ENCODE measurements at regions not wholly inside any gene's neighbourhood (a gene's known extent, or its start where the extent isn't known, plus 50 kb on each side); places are given as distances from the start of the nearest gene placed in this dataset.
"Not testable (repeated sequence)": the region's sequence is repeated elsewhere in the genome, so short reads cannot be mapped to it uniquely, and the experiment has no call there.

DNA sequence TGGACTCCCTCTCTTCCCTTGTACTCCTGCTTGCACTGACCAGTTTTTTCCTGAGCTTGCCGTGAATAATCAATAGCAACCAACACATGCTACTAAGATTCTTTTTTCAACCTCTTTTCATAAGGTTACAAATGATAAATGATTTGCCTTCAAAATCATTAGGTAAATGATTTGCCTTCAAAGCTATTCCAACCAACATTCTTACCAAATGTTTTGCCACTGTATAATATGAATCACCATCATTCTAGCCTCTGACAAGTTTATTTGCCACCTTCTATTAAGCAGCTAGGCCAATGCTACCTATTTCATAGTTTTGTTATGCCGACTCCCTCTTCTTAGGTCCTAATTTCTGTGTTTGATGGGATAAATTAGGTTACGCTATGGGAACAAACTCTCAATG is 385.1 kb downstream of the DTWD2 start:
- DNase-seq: no peak

DNA sequence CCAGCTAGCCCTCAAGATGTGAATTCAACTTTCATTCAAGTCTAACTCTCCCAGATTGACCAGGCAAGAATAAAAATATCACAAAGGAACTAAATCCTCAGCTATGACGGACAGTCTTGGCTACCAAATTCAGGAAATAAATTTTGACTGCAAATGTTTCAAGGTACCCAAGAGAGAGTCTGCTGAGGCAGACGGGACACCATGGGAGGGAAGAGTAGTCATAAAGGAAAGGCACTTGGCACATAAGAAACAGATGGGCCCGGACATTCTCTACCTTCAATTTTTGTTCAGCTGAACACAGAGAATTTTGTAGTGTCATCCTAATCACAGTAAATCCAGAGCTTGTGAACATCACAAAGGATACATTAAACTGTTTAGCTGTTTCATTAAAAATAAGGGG is 390.0 kb downstream of the DTWD2 start:
- no peak for DNase-seq

DNA sequence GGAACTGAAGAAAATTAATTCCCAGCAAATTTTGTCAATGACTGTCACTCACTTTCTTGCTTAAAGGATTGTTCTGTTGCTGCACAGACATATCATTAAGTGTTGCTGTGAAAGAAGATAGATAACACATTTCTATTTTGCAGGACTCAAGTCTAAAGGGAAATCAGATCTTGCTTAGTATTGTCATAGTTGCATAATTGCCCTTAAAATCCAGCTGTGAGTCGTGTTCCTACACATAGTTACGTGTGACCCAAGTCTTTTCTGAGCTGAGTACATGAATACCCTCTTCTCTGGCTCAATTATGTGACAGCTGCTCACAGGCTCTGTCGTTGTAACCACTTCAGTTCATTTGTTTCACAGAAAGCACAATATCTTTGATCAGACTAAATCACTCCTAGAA is 390.8 kb downstream of the DTWD2 start:
- no peak for DNase-seq

DNA sequence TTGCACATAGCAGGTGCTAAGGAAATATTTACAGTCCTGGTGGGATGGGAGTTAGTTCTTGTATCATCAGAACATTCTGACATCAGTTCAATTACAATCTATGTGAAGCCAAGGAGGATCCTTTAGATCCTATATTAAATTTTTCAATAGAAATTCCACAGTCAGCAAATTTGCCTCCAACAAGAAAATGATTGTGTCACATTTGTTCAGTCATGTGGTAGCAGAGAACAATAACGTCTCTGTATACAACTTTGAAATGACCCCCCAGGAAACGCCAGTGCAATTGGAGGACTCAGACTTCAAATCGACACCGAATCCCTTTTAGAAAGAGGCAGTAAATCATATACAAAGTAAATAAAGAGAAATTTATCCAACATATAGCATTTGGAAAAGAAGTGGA is 392.1 kb downstream of the DTWD2 start:
- no peak for DNase-seq

DNA sequence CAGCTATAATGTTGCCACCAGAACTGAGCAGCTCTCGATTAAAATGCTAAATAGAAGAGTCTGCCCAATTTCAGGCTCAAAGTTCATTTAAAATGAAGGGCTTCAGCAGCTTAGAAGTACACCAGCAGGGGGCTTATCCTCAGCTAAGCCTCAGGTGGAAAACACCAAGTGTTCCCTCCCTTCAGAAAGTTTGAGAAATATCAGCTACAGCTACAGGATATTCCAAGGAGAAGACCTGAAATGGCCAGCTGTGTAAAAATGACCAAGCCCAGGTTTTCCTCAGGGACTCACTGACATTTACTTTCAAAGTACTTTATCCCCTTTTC is 395.4 kb downstream of the DTWD2 start:
- DNase-seq: no peak

DNA sequence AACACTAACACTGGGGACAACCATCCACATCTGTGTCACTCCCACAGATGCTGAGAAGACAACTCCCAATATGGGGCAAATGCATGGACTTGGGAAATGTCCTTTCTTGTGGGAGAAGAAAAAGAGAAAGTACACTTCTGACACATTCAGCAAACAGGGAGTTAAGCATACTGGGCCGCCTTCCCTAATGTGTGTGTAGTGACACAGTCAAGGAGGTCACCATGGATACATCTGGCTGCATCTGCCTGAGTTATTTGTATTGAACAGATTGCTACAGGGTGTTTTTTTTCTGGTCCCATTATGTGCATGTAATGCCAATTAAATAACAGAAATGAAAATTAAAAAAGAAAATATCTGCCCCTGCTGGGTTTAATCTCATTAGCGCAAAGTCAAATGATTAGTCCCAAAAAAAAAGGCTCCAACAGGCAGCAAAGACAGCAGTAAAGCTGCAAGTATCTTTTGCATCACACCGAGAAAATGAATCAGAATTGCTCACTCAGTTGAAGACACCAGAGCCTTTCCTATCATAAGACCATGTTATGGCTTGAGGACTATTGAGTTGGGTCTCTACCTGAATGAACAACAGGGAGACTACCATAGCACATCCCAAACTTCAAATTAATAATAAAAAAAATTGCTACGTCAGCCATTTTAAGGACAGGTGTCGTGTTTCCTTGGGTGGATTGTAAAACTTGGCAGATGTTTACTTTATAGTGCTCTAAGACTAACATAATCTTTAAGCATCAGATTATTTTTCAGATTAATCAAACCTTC is 395.9 kb downstream of the DTWD2 start:
- DNase-seq: no peak

DNA sequence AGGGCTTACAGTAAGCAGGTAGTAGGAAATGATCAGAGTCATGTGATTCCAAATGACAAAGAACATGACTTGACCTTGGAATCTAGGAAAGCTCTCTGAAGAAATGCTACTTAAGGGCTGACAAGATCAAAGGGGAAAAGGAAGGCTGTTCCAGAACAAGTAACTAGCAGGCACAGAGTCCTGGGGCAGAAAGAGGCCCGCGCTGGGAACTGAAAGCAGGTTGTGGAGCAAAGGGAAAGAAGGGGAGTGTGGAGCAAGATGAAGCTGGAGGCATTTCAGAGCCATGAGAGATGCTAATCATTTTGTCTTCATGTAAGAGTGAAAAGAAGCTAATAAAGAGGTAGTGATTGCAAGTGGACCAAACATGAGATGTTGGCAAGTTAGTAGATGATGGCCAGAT is 397.5 kb downstream of the DTWD2 start:
- no peak for DNase-seq

DNA sequence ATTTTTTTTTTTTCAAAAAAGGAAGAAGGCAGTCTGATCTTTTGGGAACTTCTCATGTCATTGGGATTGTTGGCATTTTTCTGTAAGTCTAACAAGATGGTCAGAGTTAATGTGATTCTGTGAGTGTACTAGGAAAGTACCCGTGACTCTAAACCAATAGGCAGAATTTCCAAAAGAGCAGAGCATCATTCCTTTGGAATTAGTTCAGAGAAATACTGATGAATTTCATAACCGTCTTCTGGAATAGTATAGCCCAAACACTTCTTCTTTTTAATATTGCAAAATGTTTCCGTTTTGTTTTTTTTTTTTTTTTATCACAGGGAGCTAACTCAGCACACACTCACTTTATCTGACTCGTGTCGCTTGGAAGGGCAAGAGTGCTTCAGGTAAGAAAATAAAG is 407.4 kb downstream of the DTWD2 start:
- no peak for DNase-seq

DNA sequence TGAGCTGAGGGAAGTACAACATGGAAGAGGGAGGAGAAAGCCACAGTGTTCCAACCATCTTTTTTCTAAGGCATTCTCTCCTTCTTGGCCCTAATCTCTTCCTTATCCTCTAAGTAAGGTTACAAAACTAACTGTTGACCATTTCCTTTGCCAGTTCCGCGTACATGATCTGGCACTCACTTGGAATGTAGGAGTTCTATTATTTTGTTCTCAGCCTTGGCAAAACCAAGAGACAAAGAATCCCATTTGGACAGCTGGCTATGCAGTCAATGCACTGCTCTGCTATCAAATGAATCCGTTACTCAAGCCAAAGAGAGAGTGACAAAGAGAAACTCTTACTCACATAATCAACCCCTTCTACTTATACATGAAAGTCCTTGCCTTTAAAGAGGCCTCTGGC is 410.3 kb downstream of the DTWD2 start:
- no peak for DNase-seq

DNA sequence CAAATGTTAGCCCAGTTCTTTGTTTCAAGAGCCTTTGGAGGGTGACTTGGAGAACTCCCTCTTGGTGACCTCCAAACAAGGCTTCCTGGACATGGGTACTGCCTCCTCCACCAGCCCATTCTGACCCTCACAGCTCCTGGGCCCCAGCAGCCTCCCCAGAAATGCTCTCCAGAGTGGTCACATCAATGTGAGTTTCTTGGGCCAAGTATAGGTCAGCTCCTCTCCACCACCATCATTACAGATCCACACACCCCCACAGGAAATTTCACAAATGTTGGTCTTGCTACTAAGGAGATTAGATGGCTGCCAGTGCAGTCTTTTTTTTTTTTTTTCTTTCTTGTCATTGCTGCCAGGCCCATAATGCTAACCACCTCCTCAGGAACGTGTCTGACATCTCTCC is 410.7 kb downstream of the DTWD2 start:
- no peak for DNase-seq

DNA sequence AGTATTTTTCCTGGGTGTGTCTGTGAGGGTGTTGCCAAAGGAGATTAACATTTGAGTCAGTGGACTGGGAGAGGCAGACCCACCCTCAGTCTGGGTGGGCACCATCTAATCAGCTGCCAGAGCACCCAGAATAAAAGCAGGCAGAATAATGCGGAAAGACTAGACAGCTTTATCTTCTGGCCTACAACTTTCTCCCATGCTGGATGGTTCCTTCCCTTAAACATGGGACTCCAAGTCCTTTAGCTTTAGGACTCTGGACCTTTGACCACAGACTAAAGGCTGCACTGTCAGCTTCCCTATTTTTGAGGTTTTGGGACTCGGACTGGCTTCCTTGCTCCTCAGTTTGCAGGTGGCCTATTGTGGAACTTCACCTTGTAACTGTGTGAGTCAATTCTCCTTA is 418.1 kb downstream of the DTWD2 start:
- not testable (repeated sequence) for DNase-seq

DNA sequence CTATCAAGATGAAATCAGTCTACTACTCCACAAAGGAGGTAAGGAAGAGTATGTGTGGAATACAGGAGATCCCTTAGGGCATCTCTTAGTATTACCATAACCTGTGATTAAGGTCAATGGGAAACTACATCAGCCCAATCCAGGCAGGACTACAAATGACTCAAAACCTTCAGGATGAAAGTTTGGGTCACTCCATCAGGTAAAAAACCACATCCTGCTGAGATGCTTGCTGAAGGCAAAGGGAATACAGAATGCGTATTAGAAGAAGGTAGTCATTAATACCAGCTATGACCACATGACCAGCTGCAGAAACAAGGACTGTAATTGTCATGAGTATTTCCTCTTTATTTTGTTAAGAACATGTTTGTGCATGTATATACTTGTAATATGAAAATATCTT is 418.8 kb downstream of the DTWD2 start:
- DNase-seq: not testable (repeated sequence)

DNA sequence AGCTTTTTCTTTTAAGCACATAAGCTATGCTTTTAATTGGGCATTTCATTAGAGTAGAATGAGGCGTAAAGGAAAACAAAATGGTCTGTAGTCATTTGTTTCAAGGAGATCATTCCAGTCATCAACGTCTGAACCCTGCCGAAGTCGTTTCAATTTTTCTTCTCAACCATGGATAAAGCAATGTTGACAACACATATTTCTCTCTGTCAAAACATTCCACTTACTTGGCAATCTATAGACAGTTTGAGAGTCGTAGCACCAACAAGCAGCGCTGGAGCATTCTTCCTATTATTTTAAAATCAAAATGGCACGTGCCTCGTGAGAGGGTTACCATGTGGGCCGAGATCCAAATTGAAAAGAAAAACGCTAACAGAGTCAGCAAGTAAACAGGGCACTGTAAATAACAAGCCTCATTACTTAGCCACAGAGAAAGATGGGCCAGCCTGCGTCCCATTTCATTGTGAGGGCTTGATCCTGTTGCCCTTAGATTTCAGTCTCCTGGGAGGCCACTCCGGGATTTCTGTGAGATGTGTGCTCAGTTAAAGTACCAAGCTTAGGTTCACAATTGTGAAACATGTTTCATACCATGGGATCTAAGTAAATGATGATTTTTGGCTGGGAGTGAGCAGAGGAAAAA is 422.9 kb downstream of the DTWD2 start:
- no peak for DNase-seq

DNA sequence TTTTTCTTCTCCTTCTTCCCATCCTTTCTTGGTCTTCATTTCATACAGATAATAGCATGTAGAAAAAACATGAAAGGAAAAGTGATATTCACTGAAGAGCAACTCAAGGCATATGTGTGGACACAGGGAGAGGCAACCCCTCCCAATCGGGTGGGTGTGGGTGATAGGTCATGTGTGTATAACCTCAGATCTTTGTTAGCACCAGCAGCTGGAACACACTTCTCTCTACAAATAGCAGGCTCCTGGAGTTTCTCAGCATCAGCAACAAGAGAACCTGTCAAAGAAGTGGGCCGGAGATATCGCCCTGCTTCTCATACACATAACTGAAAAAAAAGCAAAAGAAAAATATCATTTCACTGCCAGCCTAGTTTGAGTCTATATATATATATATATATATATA is 426.4 kb downstream of the DTWD2 start:
- DNase-seq: no peak

DNA sequence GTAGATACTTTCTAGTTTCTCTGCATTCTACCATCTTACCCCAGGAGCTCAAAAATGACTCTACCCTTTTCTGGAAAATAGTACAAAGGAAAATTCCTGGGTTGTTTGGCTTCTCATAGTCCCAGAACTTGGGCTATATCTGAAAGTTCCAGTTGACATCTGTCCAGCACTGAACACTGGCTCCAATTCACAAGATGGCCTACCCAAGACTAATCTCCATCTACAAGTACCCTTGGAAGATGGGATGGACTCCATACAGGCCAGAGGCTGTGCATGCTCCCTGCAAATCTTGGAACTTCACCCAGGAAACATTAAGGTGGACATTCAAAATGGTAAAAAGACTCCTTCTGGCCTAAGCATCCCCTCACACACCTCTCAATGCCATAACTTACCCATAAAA is 427.1 kb downstream of the DTWD2 start:
- DNase-seq: no peak

DNA sequence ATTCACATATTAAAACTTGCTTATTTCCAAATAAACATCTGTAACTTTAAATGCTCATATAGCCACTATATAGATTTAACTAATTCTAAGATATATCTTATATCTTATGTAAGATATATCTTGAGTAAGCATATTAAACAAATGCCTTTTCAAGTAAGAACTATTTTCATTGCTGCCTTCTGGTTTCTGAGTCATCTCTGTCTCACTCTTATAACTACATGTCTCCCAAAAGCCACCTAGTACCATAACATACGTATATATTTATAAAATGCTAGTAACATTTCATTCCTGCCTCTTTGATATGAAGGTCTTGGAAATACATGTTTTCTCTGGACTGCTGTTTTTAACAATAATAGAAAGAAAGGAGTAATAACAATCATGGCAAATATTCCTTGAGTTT is 429.5 kb downstream of the DTWD2 start:
- no peak for DNase-seq

DNA sequence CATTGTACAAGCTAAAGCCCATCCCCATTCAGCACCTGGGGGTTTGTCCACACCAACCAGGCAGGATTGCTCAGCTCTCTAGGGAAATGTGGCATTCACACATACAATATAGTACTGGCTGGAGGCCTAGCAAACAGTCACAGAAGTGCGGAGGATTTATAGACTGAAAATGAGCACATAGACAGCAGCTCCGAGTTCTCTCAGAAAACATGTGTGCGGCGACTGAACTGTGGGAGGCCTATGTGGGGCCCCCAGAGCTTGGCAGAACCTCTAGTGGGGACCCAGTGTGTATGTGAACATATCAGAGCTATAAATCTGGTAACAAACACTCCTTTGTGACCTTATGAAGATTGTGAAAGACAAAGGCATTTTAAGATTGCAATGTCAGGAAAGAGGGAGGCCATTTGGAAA is 431.1 kb downstream of the DTWD2 start:
- no peak for DNase-seq

DNA sequence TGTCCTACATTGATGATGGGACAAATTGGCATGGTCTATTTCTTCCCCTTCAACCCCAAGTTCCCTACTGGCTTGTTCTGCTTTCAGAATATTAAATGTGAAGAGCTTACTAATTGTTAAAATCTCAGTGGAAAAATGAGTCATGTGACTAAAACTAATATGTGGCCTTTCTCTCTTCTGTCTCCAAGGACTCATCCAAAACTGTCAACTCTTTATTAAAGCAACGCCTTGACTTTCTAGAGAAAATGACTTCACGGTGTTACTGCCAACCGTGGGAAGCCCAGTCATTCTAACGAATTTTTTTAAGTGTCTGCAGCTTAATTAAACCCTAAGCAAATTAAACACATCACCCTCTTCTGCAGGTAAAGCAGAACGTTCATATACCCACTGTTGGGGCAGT is 431.6 kb downstream of the DTWD2 start:
- DNase-seq: no peak

DNA sequence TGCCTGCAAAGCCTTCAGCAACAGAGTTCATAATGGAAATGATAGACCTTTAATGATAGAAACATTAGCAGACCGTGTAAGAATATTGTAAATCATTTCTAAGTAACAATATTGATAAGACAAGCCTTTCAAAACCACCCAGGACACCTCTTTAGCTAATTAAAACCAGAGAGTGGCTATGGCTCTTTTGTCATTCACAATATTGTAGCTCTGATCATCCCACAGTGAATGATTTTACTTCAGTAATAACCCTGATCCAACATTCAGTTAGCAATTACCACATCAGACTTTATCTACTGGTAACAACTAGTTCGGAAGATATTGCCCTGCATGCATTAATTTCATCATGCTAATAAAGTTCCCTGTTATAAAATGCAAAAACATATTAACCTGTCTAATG is 432.6 kb downstream of the DTWD2 start:
- no peak for DNase-seq

DNA sequence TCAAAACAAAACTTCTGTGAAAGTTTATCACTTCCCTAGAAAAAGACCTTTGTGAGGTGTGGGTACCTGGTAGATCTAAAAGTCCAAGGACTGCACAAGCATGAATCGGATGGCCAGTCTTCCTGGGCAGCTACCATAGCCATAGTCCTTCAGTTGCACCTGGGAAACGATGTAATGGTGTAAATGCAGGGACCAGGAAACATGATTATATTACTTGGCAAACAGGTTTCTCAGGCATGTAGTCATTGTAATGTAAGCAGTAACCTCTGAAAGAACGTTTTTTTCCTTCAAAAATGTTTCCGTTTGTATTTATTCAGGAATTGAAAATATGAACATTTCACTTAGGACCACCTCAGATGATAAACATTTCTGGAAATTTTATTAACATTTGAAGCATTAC is 433.4 kb downstream of the DTWD2 start:
- DNase-seq: no peak

DNA sequence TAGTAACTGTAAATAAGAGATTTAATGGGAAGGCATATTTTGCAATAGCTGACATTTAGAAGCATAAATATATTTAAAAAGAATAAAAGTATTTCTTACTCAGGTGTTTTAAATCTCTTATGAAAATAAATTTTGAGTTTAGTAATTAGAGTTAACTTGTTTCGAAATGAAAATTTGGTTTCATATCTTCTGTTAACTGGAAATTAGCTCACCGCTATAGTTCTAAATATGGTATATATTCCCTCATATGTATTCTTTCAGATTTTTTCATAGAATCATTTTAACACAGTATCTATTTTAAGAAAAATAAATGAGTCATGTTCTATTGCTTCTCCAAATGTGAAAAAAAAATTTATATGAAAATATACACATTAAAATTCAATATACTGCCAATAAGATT is 434.1 kb downstream of the DTWD2 start:
- DNase-seq: no peak

DNA sequence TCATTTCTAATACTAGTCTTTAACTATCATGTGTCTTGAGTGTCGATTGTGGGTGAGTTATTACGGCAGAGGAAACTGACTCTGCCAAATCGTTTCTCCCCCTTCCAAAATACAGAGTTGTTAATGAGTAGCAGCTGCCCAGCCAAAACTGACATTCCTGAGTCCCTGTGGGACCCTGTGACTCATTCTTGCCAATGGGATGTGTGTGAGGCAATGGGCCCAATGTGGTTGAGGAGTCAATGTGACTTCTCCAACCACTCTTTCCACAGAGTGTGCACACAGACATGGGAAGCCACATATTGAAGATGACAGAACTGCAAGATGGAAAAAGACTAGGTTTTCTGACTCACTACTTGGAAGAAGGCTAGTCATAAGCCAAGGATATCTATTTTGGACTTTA is 434.7 kb downstream of the DTWD2 start:
- DNase-seq: no peak

DNA sequence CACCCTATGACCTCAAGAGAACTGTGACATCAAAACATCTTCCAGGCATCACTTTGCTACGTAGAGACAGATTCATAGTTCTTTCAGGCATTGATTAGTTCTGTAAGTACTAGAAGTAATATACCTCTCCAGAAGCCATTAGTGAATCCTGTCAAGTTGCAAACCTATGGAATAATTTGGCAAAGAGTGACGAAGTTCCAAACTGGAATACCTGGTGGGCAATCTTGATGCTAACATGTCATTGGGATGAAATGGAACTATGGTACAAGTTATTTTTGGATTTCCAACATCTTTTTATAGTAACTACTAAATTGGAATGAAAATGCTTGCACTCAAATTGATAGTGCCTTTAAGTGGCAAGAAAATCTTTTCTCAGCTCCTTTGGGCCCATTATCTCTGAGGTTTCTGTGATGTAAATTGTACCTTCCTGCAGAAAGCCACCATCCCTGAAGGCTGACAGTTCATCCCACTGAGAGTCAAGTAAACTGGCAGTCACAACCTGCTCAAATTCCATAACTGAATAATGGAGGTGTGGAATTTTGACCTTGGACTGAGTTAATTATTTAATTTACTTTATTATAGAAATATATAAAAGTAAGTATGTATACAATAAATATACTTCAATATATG is 435.5 kb downstream of the DTWD2 start:
- no peak for DNase-seq

DNA sequence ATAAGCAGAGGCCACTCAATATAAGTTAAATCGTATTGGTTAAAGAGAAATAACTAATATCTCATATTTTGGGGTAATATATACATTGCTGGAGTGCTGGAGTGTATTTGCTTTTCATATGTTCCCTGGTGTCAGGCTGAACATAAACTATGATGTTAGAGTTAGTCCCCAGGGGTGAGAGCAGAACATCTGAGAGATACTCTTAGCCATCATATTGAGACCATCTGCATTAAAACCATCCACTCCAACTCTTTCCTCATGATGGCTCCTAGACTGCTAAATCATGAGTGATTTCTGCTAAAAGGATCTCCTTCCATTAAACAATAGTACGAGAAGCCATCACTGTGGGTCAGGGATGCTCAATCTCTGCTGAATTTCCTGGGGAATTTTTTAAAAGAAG is 436.2 kb downstream of the DTWD2 start:
- DNase-seq: no peak

DNA sequence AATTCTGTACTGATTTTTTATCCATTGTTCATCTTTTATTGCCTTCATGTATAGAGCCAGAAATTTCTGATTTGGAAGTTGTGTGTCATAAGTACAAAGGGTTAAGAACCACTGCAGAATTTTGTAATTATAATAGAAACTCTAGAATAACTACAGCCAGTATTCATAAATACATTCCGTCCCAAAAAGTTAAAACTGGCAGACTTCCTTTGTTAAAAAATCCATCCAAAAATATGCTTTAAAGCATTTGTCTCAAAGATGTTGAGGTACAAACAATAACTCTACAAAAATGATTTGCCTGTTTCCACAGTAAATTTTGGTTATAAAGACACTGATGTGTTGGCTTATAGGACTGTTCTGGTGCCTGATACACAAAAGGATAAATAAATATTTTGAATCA is 436.6 kb downstream of the DTWD2 start:
- no peak for DNase-seq
